Nephron (organoid): ENCODE measurements at regions not wholly inside any gene's neighbourhood (a gene's known extent, or its start where the extent isn't known, plus 50 kb on each side); places are given as distances from the start of the nearest gene placed in this dataset.

Experiments
- H3K27ac Mint-ChIP-seq, 3 experiments: 2 replicates each; pipeline ENCODE4 v1.8.0; 2020; ENCODE audit warnings: mixed read lengths in 3 of 3, mild to moderate bottlenecking in 2 of 3, moderate library complexity in 1 of 3
- H3K27me3 Mint-ChIP-seq: 2 replicates; pipeline ENCODE4 v1.8.0; 2021; ENCODE audit warnings: low read depth, mild to moderate bottlenecking, moderate library complexity, mixed read lengths
- H3K36me3 Mint-ChIP-seq: 2 replicates; pipeline ENCODE4 v1.8.0; 2020; ENCODE audit warnings: low read depth, mixed read lengths
- H3K4me1 Mint-ChIP-seq: 2 replicates; pipeline ENCODE4 v1.8.0; 2020; ENCODE audit warnings: mixed read lengths
- H3K4me3 Mint-ChIP-seq, 3 experiments: 2 replicates each; pipeline ENCODE4 v1.8.0; 2020; ENCODE audit warnings: mild to moderate bottlenecking in 3 of 3, mixed read lengths in 3 of 3, moderate library complexity in 2 of 3
- H3K9me3 Mint-ChIP-seq: 2 replicates; pipeline ENCODE4 v1.8.0; 2020; ENCODE audit warnings: mixed read lengths
- CTCF ChIP-seq, 3 experiments: fragments of 200-600 bp; sonication (generic); IDR thresholded peaks; one replicate each; pipeline ENCODE4 v1.5.0; 2021; ENCODE audit warnings: antibody characterized with exemption in 3 of 3; ENCODE audit not compliant: unreplicated experiment in 3 of 3

- no peak overlapping the region for H3K27ac Mint-ChIP-seq
- H3K4me1 Mint-ChIP-seq, result peaks cover 17% of the 10 kb centered on the region
- no peak overlapping the region for H3K4me3 Mint-ChIP-seq
- H3K9me3 Mint-ChIP-seq, result no peaks in the 10 kb centered on the region
- peaks cover 56% of the 10 kb centered on the region for H3K27me3 Mint-ChIP-seq
- no peak for TF ChIP-seq CTCF (IDR thresholded peaks at IDR 0.05; ENCODE audit: unreplicated experiment in 3 of 3)
- H3K36me3 Mint-ChIP-seq, result no peaks in the 10 kb centered on the region
These were observed 343.0 kb downstream of the GLRX3 start for GRCh38 chr10:130479146-130479545.

- H3K4me1 Mint-ChIP-seq, result peaks cover 17% of the 10 kb centered on the region
These were observed 343.7 kb downstream of the GLRX3 start for GRCh38 chr10:130479926-130480325.

GRCh38 chr10:130480491-130480890 lies 344.3 kb downstream of the GLRX3 start:
- no peak for TF ChIP-seq CTCF (IDR thresholded peaks at IDR 0.05; ENCODE audit: unreplicated experiment in 3 of 3)
- H3K27ac Mint-ChIP-seq, result no peak overlapping the region

More at GRCh38 chr10:130479926-130480325, 343.7 kb downstream of the GLRX3 start:
- no peaks in the 10 kb centered on the region for H3K9me3 Mint-ChIP-seq
- no peak for TF ChIP-seq CTCF (IDR thresholded peaks at IDR 0.05; ENCODE audit: unreplicated experiment in 3 of 3)
- H3K27me3 Mint-ChIP-seq, result peaks cover 56% of the 10 kb centered on the region
- no peak overlapping the region for H3K4me3 Mint-ChIP-seq
- H3K27ac Mint-ChIP-seq, result no peak overlapping the region
- no peaks in the 10 kb centered on the region for H3K36me3 Mint-ChIP-seq

GRCh38 chr10:130481076-130481930 lies 345.1 kb downstream of the GLRX3 start:
- no peaks in the 10 kb centered on the region for H3K9me3 Mint-ChIP-seq
- H3K36me3 Mint-ChIP-seq, result no peaks in the 10 kb centered on the region
- no peak overlapping the region for H3K4me3 Mint-ChIP-seq
- no peak for TF ChIP-seq CTCF (IDR thresholded peaks at IDR 0.05; ENCODE audit: unreplicated experiment in 3 of 3)
- H3K4me1 Mint-ChIP-seq, result peaks cover 17% of the 10 kb centered on the region
- no peak overlapping the region for H3K27ac Mint-ChIP-seq
- H3K27me3 Mint-ChIP-seq, result peaks cover 54% of the 10 kb centered on the region

More at GRCh38 chr10:130480491-130480890, 344.3 kb downstream of the GLRX3 start:
- Mint-ChIP-seq H3K9me3 (no peaks in the 10 kb centered on the region), H3K4me1 (peaks cover 17% of the 10 kb centered on the region), H3K36me3 (no peaks in the 10 kb centered on the region), H3K27me3 (peaks cover 56% of the 10 kb centered on the region), H3K4me3 (no peak overlapping the region)

GRCh38 chr10:130481936-130482335 lies 345.7 kb downstream of the GLRX3 start:
- Mint-ChIP-seq H3K27ac (no peak overlapping the region), H3K9me3 (no peaks in the 10 kb centered on the region), H3K36me3 (no peaks in the 10 kb centered on the region), H3K4me1 (peaks cover 18% of the 10 kb centered on the region), H3K4me3 (no peak overlapping the region), H3K27me3 (peaks cover 48% of the 10 kb centered on the region)
- no peak for TF ChIP-seq CTCF (IDR thresholded peaks at IDR 0.05; ENCODE audit: unreplicated experiment in 3 of 3)
